ENCODE measurements at regions not wholly inside any gene's neighbourhood (a gene's known extent, or its start where the extent isn't known, plus 50 kb on each side); places are given as distances from the start of the nearest gene placed in this dataset.

- DNase-seq (ENCODE audit: low read depth in 2 of 3, low spot score in 2 of 3) = peak in 1 of 3 donors; percentile 1
Observed at GRCh38 chr1:208536212-208536611, 292.0 kb upstream of the PLXNA2 start.

GRCh38 chr1:208537198-208537597, 293.0 kb upstream of the PLXNA2 start:
- DNase-seq (ENCODE audit: low read depth in 2 of 3, low spot score in 2 of 3) = no peak

- no peak for DNase-seq (ENCODE audit: low read depth in 2 of 3, low spot score in 2 of 3)
Observed at GRCh38 chr1:208538078-208538477, 293.9 kb upstream of the PLXNA2 start.

- DNase-seq (ENCODE audit: low read depth in 2 of 3, low spot score in 2 of 3) = no peak
Observed at GRCh38 chr1:208538587-208538986, 294.4 kb upstream of the PLXNA2 start.

- DNase-seq (ENCODE audit: low read depth in 2 of 3, low spot score in 2 of 3) = no peak
Observed at GRCh38 chr1:208540724-208541123, 296.5 kb upstream of the PLXNA2 start.

- no peak for DNase-seq (ENCODE audit: low read depth in 2 of 3, low spot score in 2 of 3)
Observed at GRCh38 chr1:208541225-208541855, 297.2 kb upstream of the PLXNA2 start.

- DNase-seq (ENCODE audit: low read depth in 2 of 3, low spot score in 2 of 3) = no peak
Observed at GRCh38 chr1:208542309-208542708, 298.1 kb upstream of the PLXNA2 start.

GRCh38 chr1:208544053-208544452, 299.9 kb upstream of the PLXNA2 start:
- no peak for DNase-seq (ENCODE audit: low read depth in 2 of 3, low spot score in 2 of 3)

- DNase-seq (ENCODE audit: low read depth in 2 of 3, low spot score in 2 of 3) = no peak
Observed at GRCh38 chr1:208544794-208545193, 300.6 kb upstream of the PLXNA2 start.

- DNase-seq (ENCODE audit: low read depth in 2 of 3, low spot score in 2 of 3) = no peak
Observed at GRCh38 chr1:208551024-208551423, 306.8 kb upstream of the PLXNA2 start.

- no peak for DNase-seq (ENCODE audit: low read depth in 2 of 3, low spot score in 2 of 3)
Observed at GRCh38 chr1:208551633-208552320, 307.6 kb upstream of the PLXNA2 start.

GRCh38 chr1:208552928-208553327, 308.7 kb upstream of the PLXNA2 start:
- DNase-seq (ENCODE audit: low read depth in 2 of 3, low spot score in 2 of 3) = no peak

- no peak for DNase-seq (ENCODE audit: low read depth in 2 of 3, low spot score in 2 of 3)
Observed at GRCh38 chr1:208556461-208556860, 312.3 kb upstream of the PLXNA2 start.

- no peak for DNase-seq (ENCODE audit: low read depth in 2 of 3, low spot score in 2 of 3)
Observed at GRCh38 chr1:208557046-208557722, 313.0 kb upstream of the PLXNA2 start.

GRCh38 chr1:208557723-208558094, 313.5 kb upstream of the PLXNA2 start:
- DNase-seq (ENCODE audit: low read depth in 2 of 3, low spot score in 2 of 3) = no peak

GRCh38 chr1:208559597-208560329, 315.6 kb upstream of the PLXNA2 start:
- DNase-seq (ENCODE audit: low read depth in 2 of 3, low spot score in 2 of 3) = no peak

- no peak for DNase-seq (ENCODE audit: low read depth in 2 of 3, low spot score in 2 of 3)
Observed at GRCh38 chr1:208562151-208562960, 318.2 kb upstream of the PLXNA2 start.

- DNase-seq (ENCODE audit: low read depth in 2 of 3, low spot score in 2 of 3) = no peak
Observed at GRCh38 chr1:208564466-208564865, 320.3 kb upstream of the PLXNA2 start.

- no peak for DNase-seq (ENCODE audit: low read depth in 2 of 3, low spot score in 2 of 3)
Observed at GRCh38 chr1:208565756-208566440, 321.7 kb upstream of the PLXNA2 start.

- DNase-seq (ENCODE audit: low read depth in 2 of 3, low spot score in 2 of 3) = no peak
Observed at GRCh38 chr1:208569181-208569580, 325.0 kb upstream of the PLXNA2 start.
